Adrenal gland (tissue), 9 donors: ENCODE measurements at regions not wholly inside any gene's neighbourhood (a gene's known extent, or its start where the extent isn't known, plus 50 kb on each side); places are given as distances from the start of the nearest gene placed in this dataset.

Source experiments
- DNase-seq, 7 donors: peaks; one replicate each; pipeline ENCODE4 v3.0.0-alpha.2; 2019 to 2020
- H3K27ac ChIP-seq, 5 donors: fragments of 200-600 bp; sonication (generic) in 4 of 5; 1 replicate in 3 of 5; 2 replicates in 2 of 5; pipeline versions ENCODE4 v1.5.1 to v1.8.0; 2016 to 2020; ENCODE audit warnings: mild to moderate bottlenecking in 1 of 5
- H3K27me3 ChIP-seq: fragments of 200-600 bp; 2 replicates; pipeline ENCODE4 v1.8.0; 2021
- H3K36me3 ChIP-seq, 2 donors: fragments of 200-600 bp; replicated peaks in 1 of 2; 1 replicate in 1 of 2; 2 replicates in 1 of 2; pipeline versions ENCODE4 v1.5.1 to v1.8.0; 2018 to 2022
- H3K4me1 ChIP-seq, 2 donors: fragments of 200-600 bp; replicated peaks in 1 of 2; 1 replicate in 1 of 2; 2 replicates in 1 of 2; pipeline versions ENCODE4 v1.5.1 to v1.8.0; 2018 to 2021
- H3K4me3 ChIP-seq, 4 donors: fragments of 200-600 bp; sonication (generic) in 3 of 4; one replicate each; pipeline ENCODE4 v1.5.1; 2016 to 2018
- H3K9me3 ChIP-seq, 3 donors: fragments of 200-600 bp; sonication (generic) in 1 of 3; replicated peaks in 1 of 3; 1 replicate in 2 of 3; 2 replicates in 1 of 3; pipeline versions ENCODE4 v1.5.1 to v1.8.0; 2016 to 2021
- CTCF ChIP-seq, 6 experiments: fragments of 450-650 bp in 4 of 6; fragments of 200-600 bp in 2 of 6; sonication (generic) in 1 of 6; IDR thresholded peaks; 1 replicate in 5 of 6; 2 replicates in 1 of 6; pipeline versions ENCODE4 v1.5.1 to v1.8.0; 2016 to 2021; ENCODE audit warnings: antibody characterized with exemption in 6 of 6, mild to moderate bottlenecking in 2 of 6, moderate library complexity in 1 of 6
- POLR2A ChIP-seq, 2 donors: fragments of 450-650 bp; IDR thresholded peaks; one replicate each; pipeline ENCODE4 v1.6.1; 2017; ENCODE audit warnings: antibody characterized with exemption in 2 of 2, mild to moderate bottlenecking in 2 of 2, moderate library complexity in 1 of 2
- WGBS, 4 donors: extraction: QIAGEN DNeasy Blood & Tissue Kit in 2 of 4; methylation state at CpG; one replicate each; pipeline versions ENCODE4 v1.1.5 to v1.1.7; 2013 to 2017; 5-methylcytosine and 5-hydroxymethylcytosine counted together
- intact Hi-C, 2 donors: fragments of 100-400 bp; cut with DNase I; formaldehyde crosslinking; loops; one replicate each; pipeline versions ENCODE4 v1.14.1 to v1.15.0; 2022 to 2023
- donor health status: healthy with polysubstance abuse.
- donor health status: Bipolar disorder and iron deficiency.
- donor health status: DM: yes; HTN: yes; CAD: no.
- donor health status: DM: no; HTN: no; CAD: no.
- donor health status: DM: no; HTN: no; CAD: no.

GRCh38 chr4:128502818-128503527, 215.4 kb upstream of the PGRMC2 start:
- Histone ChIP-seq H3K36me3 (no peaks in the 10 kb centered on the region), H3K9me3 (no peaks in the 10 kb centered on the region), H3K4me1 (peaks cover 0 to 6% of the 10 kb centered on the region in 2 donors), H3K4me3 (no peak overlapping the region), H3K27me3 (no peaks in the 10 kb centered on the region), H3K27ac (no peak overlapping the region)
- no peak for TF ChIP-seq CTCF (IDR thresholded peaks at IDR 0.05)
- 11 to 24% (median 18%) methylated on average over 1 of the region's 1 CpG for WGBS, 4 donors
- DNase-seq, result no peak
- intact Hi-C loops, result no loop called here

GRCh38 chr4:128501239-128501638, 213.6 kb upstream of the PGRMC2 start:
- Histone ChIP-seq H3K36me3 (no peaks in the 10 kb centered on the region), H3K4me3 (no peak overlapping the region), H3K4me1 (peaks cover 0 to 6% of the 10 kb centered on the region in 2 donors), H3K27ac (no peak overlapping the region), H3K9me3 (no peaks in the 10 kb centered on the region), H3K27me3 (no peaks in the 10 kb centered on the region)
- TF ChIP-seq POLR2A (IDR thresholded peaks at IDR 0.05), result no peak
- no peak for TF ChIP-seq CTCF (IDR thresholded peaks at IDR 0.05)
- WGBS, 4 donors, result 90 to 100% (median 96%) methylated on average over 2 to 3 of the region's 3 CpGs
- DNase-seq, result no peak
- intact Hi-C loops, result no loop called here

GRCh38 chr4:128488055-128488705, 200.6 kb upstream of the PGRMC2 start:
- 83 to 91% (median 85%) methylated on average over 3 of the region's 3 CpGs for WGBS, 4 donors
- Histone ChIP-seq H3K4me1 (peaks cover 0 to 8% of the 10 kb centered on the region in 2 donors), H3K36me3 (no peaks in the 10 kb centered on the region), H3K27me3 (no peaks in the 10 kb centered on the region), H3K4me3 (no peak overlapping the region), H3K9me3 (no peaks in the 10 kb centered on the region), H3K27ac (no peak overlapping the region)
- DNase-seq, result no peak
- intact Hi-C loops, result no loop called here
- no peak for TF ChIP-seq CTCF (IDR thresholded peaks at IDR 0.05)

- H3K27ac ChIP-seq, result no peak overlapping the region
- H3K4me1 ChIP-seq, result peaks cover 0 to 6% of the 10 kb centered on the region in 2 donors
- TF ChIP-seq CTCF (IDR thresholded peaks at IDR 0.05), result no peak
- TF ChIP-seq POLR2A (IDR thresholded peaks at IDR 0.05), result no peak
- H3K9me3 ChIP-seq, result no peaks in the 10 kb centered on the region
- no peak for DNase-seq
- no peaks in the 10 kb centered on the region for H3K36me3 ChIP-seq
- H3K4me3 ChIP-seq, result no peak overlapping the region
- intact Hi-C loops, result no loop called here
- H3K27me3 ChIP-seq, result no peaks in the 10 kb centered on the region
These were observed 197.3 kb upstream of the PGRMC2 start for GRCh38 chr4:128484896-128485295.
